ENCODE measurements at regions not wholly inside any gene's neighbourhood (a gene's known extent, or its start where the extent isn't known, plus 50 kb on each side); places are given as distances from the start of the nearest gene placed in this dataset.
A peak's percentile ranks its signal among the peaks of the same experiment; 100 is the strongest.

DNA sequence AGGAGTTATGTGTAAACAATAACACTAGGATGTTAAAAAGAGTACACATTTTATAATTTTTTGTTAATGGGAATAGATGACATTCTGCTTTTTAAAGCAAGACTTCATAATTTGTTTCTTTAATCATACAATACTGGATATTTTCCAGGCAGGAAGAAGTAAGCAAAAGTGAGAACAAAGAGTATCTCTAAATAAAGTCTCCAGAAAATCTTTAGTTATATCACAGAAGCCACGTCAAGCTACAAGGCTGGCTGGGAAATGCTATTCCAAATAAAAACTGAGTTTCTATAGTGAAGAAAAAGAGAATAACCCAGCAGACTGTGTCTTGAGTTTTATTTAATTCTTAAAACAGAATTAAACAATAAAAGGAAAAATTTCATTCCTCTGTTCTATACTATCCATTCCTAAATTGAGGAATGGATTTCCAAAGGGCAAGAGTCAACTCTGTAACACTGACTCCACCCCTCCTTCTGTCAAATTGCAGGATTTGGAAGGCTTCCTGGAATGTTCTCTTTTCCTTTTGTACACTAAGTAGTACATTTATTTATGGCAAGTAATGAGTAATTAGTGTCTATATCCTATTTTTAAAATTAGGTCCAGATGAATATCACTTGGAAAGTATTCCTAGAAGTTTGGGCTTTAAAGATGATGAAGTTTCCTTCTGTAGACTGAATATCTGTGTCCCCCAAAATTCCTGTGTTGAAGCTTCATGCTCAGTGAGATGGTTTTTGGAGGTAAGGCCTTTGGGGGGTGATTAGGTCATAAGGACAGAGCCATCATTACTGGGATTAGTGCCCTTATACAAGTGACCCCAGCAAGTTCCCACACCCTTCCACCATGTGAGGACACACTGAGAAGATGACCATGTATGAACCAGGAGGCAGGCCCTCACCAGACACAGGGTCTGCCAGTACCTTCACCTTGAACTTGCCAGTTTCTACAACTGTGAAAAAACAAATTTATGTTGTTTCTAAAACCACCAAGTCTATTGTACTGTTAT lies 290.9 kb downstream of the CRPPA start:
- no peak for TF ChIP-seq CTCF (IDR thresholded peaks at IDR 0.05; ENCODE audit: unreplicated experiment in 3 of 3)
- Mint-ChIP-seq H3K4me3 (no peak overlapping the region), H3K4me1 (peaks cover 30% of the 10 kb centered on the region), H3K27me3 (ENCODE audit: low read depth) (no peaks in the 10 kb centered on the region), H3K27ac (peak overlapping the region; percentile 13 to 73 (median 68)), H3K9me3 (peaks cover 13% of the 10 kb centered on the region), H3K36me3 (ENCODE audit: low read depth) (peaks cover 4% of the 10 kb centered on the region)

DNA sequence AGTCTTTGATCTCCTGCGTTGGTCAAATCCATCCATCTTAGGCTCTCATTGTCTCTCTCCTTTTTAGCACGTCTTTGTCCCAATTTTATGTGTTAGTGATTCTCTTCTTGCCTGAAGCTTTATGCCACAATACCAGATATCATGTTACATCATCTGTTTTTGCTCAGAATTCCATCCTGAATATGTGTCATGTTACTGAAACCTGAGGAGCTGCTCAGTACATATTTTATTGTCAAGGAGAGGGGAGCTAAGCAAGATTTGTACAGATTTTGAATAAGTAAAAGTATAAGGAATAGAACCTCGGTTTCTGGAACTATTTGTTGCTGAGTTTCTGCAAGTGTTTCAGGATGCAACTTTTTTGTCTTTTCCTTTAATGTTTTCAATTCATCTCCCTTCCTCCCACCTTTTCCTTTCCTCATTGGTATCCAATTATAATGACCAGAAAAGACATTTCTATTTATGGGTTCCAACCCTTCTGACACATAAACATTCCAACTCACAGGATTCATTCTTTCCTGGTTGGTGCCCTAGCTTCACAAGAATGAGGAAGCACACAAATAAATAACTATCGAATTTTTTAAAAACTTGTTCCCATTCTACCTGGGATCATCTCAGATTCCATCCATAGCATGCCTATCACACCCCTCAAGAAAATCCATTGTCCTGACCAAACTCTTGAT lies 291.8 kb downstream of the CRPPA start:
- peaks cover 13% of the 10 kb centered on the region for H3K9me3 Mint-ChIP-seq
- TF ChIP-seq CTCF (IDR thresholded peaks at IDR 0.05; ENCODE audit: unreplicated experiment in 3 of 3): no peak
- H3K4me1 Mint-ChIP-seq: peaks cover 21% of the 10 kb centered on the region
- H3K27ac Mint-ChIP-seq: peak overlapping the region; percentile 13 to 73 (median 52)
- H3K36me3 Mint-ChIP-seq (ENCODE audit: low read depth): peaks cover 4% of the 10 kb centered on the region
- H3K27me3 Mint-ChIP-seq (ENCODE audit: low read depth): no peaks in the 10 kb centered on the region
- no peak overlapping the region for H3K4me3 Mint-ChIP-seq

- no peak for TF ChIP-seq CTCF (IDR thresholded peaks at IDR 0.05; ENCODE audit: unreplicated experiment in 3 of 3)
- Mint-ChIP-seq H3K27ac (peak overlapping the region in 2 of 3 experiments; percentile 29 to 54), H3K4me3 (no peak overlapping the region), H3K27me3 (ENCODE audit: low read depth) (no peaks in the 10 kb centered on the region), H3K36me3 (ENCODE audit: low read depth) (peaks cover 7% of the 10 kb centered on the region), H3K4me1 (peaks cover under 1% of the 10 kb centered on the region), H3K9me3 (peaks cover 19% of the 10 kb centered on the region)
Observed at GRCh38 chr7:16123117-16123770, 298.1 kb downstream of the CRPPA start.

- H3K9me3 Mint-ChIP-seq: peaks cover 31% of the 10 kb centered on the region
- H3K4me1 Mint-ChIP-seq: no peaks in the 10 kb centered on the region
- no peaks in the 10 kb centered on the region for H3K27me3 Mint-ChIP-seq (ENCODE audit: low read depth)
- peaks cover 7% of the 10 kb centered on the region for H3K36me3 Mint-ChIP-seq (ENCODE audit: low read depth)
- H3K4me3 Mint-ChIP-seq: no peak overlapping the region
- TF ChIP-seq CTCF (IDR thresholded peaks at IDR 0.05; ENCODE audit: unreplicated experiment in 3 of 3): no peak
- no peak overlapping the region for H3K27ac Mint-ChIP-seq
Observed at GRCh38 chr7:16121876-16122390, 299.4 kb downstream of the CRPPA start.

GRCh38 chr7:16115374-16115773 lies 306.0 kb downstream of the CRPPA start:
- peaks cover 22% of the 10 kb centered on the region for H3K36me3 Mint-ChIP-seq (ENCODE audit: low read depth)
- H3K4me3 Mint-ChIP-seq: no peak overlapping the region
- no peaks in the 10 kb centered on the region for H3K4me1 Mint-ChIP-seq
- H3K27me3 Mint-ChIP-seq (ENCODE audit: low read depth): no peaks in the 10 kb centered on the region
- TF ChIP-seq CTCF (IDR thresholded peaks at IDR 0.05; ENCODE audit: unreplicated experiment in 3 of 3): no peak
- peaks cover 63% of the 10 kb centered on the region for H3K9me3 Mint-ChIP-seq
- no peak overlapping the region for H3K27ac Mint-ChIP-seq

Data from nephron (organoid).